AG10803 (cell line): ENCODE measurements at regions not wholly inside any gene's neighbourhood (a gene's known extent, or its start where the extent isn't known, plus 50 kb on each side); places are given as distances from the start of the nearest gene placed in this dataset.
A peak's percentile ranks its signal among the peaks of the same experiment; 100 is the strongest.

ENCODE experiments used
- DNase-seq: peaks from one replicate; pipeline ENCODE4 v3.0.0; 2010; ENCODE audit warnings: low read depth
- H3K4me3 ChIP-seq: 2 replicates; pipeline ENCODE4 v1.5.1; 2011; ENCODE audit warnings: mild to moderate bottlenecking, low read length, control low read depth
- TF ChIP-seq, protein P1 (sequence below): conservative IDR thresholded peaks from 2 replicates; pipeline ENCODE4 v1.5.1; 2011; ENCODE audit warnings: mild to moderate bottlenecking, low read length, control low read depth, inconsistent platforms

DNA sequence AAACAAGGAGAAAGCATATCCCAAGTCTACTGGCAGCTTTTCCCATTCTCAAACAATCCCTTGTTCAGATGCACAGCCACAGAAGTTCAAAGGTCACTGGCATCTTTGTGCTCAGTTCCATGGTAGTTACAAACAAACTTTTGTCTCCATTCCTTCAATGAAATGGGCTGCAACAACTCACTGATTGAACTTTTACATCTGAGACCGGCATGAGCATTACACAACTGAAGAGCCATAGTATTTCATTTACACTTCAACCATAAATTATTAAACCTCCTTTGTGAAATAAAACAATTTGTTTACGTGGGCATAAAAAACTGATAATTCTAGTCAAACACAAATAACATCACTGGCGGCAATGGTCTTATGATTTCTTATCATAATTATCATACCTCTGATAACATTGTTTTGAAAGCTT lies 67.8 kb upstream of the ARHGAP32 start:
- H3K4me3 ChIP-seq = no peak overlapping the region
- no peak for DNase-seq
- TF ChIP-seq, protein P1, sequence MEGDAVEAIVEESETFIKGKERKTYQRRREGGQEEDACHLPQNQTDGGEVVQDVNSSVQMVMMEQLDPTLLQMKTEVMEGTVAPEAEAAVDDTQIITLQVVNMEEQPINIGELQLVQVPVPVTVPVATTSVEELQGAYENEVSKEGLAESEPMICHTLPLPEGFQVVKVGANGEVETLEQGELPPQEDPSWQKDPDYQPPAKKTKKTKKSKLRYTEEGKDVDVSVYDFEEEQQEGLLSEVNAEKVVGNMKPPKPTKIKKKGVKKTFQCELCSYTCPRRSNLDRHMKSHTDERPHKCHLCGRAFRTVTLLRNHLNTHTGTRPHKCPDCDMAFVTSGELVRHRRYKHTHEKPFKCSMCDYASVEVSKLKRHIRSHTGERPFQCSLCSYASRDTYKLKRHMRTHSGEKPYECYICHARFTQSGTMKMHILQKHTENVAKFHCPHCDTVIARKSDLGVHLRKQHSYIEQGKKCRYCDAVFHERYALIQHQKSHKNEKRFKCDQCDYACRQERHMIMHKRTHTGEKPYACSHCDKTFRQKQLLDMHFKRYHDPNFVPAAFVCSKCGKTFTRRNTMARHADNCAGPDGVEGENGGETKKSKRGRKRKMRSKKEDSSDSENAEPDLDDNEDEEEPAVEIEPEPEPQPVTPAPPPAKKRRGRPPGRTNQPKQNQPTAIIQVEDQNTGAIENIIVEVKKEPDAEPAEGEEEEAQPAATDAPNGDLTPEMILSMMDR = no peak

GRCh38 chr11:129258205-129258604 lies 66.1 kb upstream of the ARHGAP32 start:
- no peak overlapping the region for H3K4me3 ChIP-seq
- TF ChIP-seq, protein P1 = no peak
- no peak for DNase-seq

- no peak overlapping the region for H3K4me3 ChIP-seq
- TF ChIP-seq, protein P1 = no peak
- no peak for DNase-seq
These were observed 65.4 kb upstream of the ARHGAP32 start for GRCh38 chr11:129257512-129257911.

- no peak overlapping the region for H3K4me3 ChIP-seq
- DNase-seq = no peak
- TF ChIP-seq, protein P1 = no peak
These were observed 60.5 kb upstream of the ARHGAP32 start for GRCh38 chr11:129252621-129253020.

DNA sequence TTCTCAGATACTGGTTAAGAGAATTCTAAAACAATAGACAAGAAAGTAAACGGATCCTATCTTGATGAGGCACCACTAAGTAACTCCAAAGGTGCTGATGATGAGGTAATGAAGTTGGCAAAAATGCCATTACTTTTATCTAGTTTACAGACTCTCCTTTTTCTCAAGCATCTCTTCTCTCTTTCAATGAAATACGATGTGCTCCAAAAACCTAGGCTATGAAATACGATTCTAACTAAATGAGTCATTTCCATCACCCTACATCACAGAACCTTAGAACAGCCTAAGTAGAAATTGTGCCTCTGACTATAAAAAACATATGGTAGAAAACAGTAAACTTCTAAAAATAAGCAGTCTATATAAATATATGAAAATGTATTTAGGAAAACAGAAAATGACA lies 58.9 kb upstream of the ARHGAP32 start:
- peak; percentile 10 for DNase-seq
- TF ChIP-seq, protein P1 = no peak
- no peak overlapping the region for H3K4me3 ChIP-seq

DNA sequence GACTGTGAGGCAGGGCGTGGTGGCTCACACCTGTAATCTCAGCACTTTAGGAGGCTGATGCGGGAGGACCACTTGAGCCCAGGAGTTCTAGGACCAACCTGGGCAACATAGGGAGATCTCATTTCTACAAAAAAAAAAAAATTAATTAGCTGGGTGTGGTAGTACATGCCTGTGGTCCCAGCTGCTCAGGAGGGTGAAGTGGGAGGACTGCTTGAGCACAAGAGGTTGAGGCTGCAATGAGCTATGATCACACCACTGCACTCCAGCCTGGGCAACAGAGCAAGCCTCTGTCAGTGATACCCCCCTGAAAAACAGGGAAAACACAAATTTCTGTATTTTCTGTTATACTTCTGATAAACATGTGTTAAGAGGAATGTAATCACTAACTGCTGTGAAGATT lies 57.8 kb upstream of the ARHGAP32 start:
- TF ChIP-seq, protein P1 = no peak
- H3K4me3 ChIP-seq = no peak overlapping the region
- peak; percentile 65 for DNase-seq

DNA sequence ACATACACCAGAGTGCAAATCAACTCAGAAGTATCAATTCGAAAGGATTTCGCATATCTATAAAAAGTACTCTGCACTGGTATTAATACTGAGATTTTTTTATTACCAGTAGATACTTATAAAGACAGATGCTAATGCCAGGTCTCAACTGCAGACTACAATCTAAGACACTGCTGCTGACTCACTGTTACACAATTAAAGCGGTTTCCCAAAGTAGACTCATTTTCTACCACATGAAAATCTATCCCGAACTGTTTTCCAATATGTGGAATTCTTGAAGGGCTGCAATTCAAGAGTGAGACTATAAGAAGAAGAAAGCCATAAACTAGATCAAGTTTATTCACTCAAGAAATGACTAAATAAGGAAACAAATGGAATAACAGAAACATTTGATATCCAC lies 57.2 kb upstream of the ARHGAP32 start:
- TF ChIP-seq, protein P1 = no peak
- no peak overlapping the region for H3K4me3 ChIP-seq
- DNase-seq = peak; percentile 93
